CD4-positive, alpha-beta T cell (primary cell): ENCODE measurements at regions not wholly inside any gene's neighbourhood (a gene's known extent, or its start where the extent isn't known, plus 50 kb on each side); places are given as distances from the start of the nearest gene placed in this dataset.
"Not testable (repeated sequence)": the region's sequence is repeated elsewhere in the genome, so short reads cannot be mapped to it uniquely, and the experiment has no call there.

Experiments used
- ATAC-seq: fragments of 200-7000 bp; cut with Tn5 transposase; one replicate; pipeline ENCODE4 v1.10.0; 2022; ENCODE audit warnings: mild to moderate bottlenecking; ENCODE audit not compliant: poor library complexity
- CTCF ChIA-PET: fragments of 350-600 bp; sonication (Branson Sonifier 250); formaldehyde crosslinking; loops from one replicate; lab custom pipeline; 2021; ENCODE audit warnings: antibody characterized with exemption, inconsistent platforms; lab: Charles Lee
- POLR2A ChIA-PET: fragments of 350-600 bp; sonication (Branson Sonifier 250); formaldehyde crosslinking; loops from one replicate; lab custom pipeline; 2021; ENCODE audit warnings: antibody characterized with exemption, inconsistent platforms; lab: Charles Lee
- DNase-seq, 14 experiments: peaks; one replicate each; pipeline ENCODE4 v3.0.0-alpha.2; 2013 to 2020; ENCODE audit warnings: mixed read lengths in 2 of 14
- H3K27ac ChIP-seq, 2 donors: one replicate each; pipeline versions ENCODE4 v1.5.1 to v1.7.0; 2013; ENCODE audit warnings: low read length in 2 of 2, low read depth in 1 of 2, mild to moderate bottlenecking in 1 of 2
- H3K27me3 ChIP-seq, 2 experiments: 1 replicate in 1 of 2; 2 replicates in 1 of 2; pipeline versions ENCODE4 v1.6.1 to v1.7.0; 2013; ENCODE audit warnings: low read length in 2 of 2, control low read depth in 1 of 2, mild to moderate bottlenecking in 1 of 2, moderate library complexity in 1 of 2; ENCODE audit not compliant: insufficient read depth in 2 of 2, control insufficient read depth in 1 of 2
- H3K36me3 ChIP-seq: one replicate; pipeline ENCODE4 v1.6.1; 2013; ENCODE audit warnings: low read length, control low read depth; ENCODE audit not compliant: insufficient read depth
- H3K4me1 ChIP-seq: one replicate; pipeline ENCODE4 v1.6.1; 2013; ENCODE audit warnings: low read length, control low read depth; ENCODE audit not compliant: insufficient read depth
- H3K4me3 ChIP-seq: one replicate; pipeline ENCODE4 v1.5.1; 2013; ENCODE audit warnings: mild to moderate bottlenecking, low read length, moderate library complexity
- H3K9me3 ChIP-seq, 2 experiments: 1 replicate in 1 of 2; 2 replicates in 1 of 2; pipeline versions ENCODE4 v1.6.1 to v1.7.0; 2013; ENCODE audit warnings: low read length in 2 of 2, mild to moderate bottlenecking in 2 of 2, control low read depth in 1 of 2, moderate library complexity in 1 of 2; ENCODE audit not compliant: control insufficient read depth in 1 of 2, insufficient read depth in 1 of 2
- H3K27ac Mint-ChIP-seq: one replicate; pipeline ENCODE4 v1.8.0; 2020; ENCODE audit warnings: mixed read lengths
- H3K27me3 Mint-ChIP-seq: one replicate; pipeline ENCODE4 v1.8.0; 2021; ENCODE audit warnings: mixed read lengths
- H3K36me3 Mint-ChIP-seq: one replicate; pipeline ENCODE4 v1.8.0; 2021; ENCODE audit warnings: low read depth, mixed read lengths
- H3K4me1 Mint-ChIP-seq: one replicate; pipeline ENCODE4 v1.8.0; 2021; ENCODE audit warnings: low read depth, mixed read lengths
- H3K4me3 Mint-ChIP-seq: one replicate; pipeline ENCODE4 v1.8.0; 2020; ENCODE audit warnings: mild to moderate bottlenecking, mixed read lengths
- H3K9me3 Mint-ChIP-seq: one replicate; pipeline ENCODE4 v1.8.0; 2020; ENCODE audit warnings: mixed read lengths
- intact Hi-C, 2 experiments: fragments of 100-400 bp; cut with DNase I in 1 of 2; cut with micrococcal nuclease in 1 of 2; formaldehyde crosslinking; loops; one replicate each; pipeline versions ENCODE4 v1.15.1 to v1.9.0; 2023 to 2025; cut with DNase I, micrococcal nuclease
- TF ChIP-seq, protein P1 (sequence below): fragments of 200-600 bp; IDR thresholded peaks from one replicate; pipeline ENCODE4 v1.8.0; 2022; ENCODE audit warnings: antibody characterized with exemption, mild to moderate bottlenecking

DNA sequence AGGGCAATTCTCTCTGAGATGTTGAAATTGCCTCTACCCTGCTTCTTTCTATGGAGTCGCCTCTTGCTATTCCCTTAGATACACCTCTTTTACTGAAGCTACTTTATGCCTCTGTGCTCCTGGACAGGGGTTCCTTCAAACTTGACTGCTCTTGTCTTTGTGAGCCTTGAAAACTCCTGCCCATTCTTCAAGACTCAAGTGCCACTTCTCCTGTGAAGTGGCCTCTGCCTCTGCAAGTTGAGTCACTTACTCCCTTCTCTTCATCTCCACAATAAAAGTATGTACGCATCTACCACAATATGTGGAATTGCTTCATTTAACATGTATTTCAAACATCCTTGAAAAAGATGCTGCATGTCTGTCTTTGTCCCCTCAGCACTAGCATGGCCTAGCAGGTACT is 66.0 kb upstream of the TPP2 start:
- ChIA-PET CTCF (no interaction called here), POLR2A (no interaction called here)
- Histone ChIP-seq H3K27ac (no peak overlapping the region), H3K4me3 (no peak overlapping the region), H3K9me3 (no peaks in the 10 kb centered on the region), H3K4me1 (no peaks in the 10 kb centered on the region), H3K36me3 (no peaks in the 10 kb centered on the region), H3K27me3 (peaks cover 0 to 4% of the 10 kb centered on the region in 2 experiments)
- peaks cover 13% of the 10 kb centered on the region for H3K27me3 Mint-ChIP-seq
- H3K4me3 Mint-ChIP-seq = no peak overlapping the region
- no peak for DNase-seq
- ATAC-seq = no peak
- no peaks in the 10 kb centered on the region for H3K9me3 Mint-ChIP-seq
- TF ChIP-seq, protein P1, sequence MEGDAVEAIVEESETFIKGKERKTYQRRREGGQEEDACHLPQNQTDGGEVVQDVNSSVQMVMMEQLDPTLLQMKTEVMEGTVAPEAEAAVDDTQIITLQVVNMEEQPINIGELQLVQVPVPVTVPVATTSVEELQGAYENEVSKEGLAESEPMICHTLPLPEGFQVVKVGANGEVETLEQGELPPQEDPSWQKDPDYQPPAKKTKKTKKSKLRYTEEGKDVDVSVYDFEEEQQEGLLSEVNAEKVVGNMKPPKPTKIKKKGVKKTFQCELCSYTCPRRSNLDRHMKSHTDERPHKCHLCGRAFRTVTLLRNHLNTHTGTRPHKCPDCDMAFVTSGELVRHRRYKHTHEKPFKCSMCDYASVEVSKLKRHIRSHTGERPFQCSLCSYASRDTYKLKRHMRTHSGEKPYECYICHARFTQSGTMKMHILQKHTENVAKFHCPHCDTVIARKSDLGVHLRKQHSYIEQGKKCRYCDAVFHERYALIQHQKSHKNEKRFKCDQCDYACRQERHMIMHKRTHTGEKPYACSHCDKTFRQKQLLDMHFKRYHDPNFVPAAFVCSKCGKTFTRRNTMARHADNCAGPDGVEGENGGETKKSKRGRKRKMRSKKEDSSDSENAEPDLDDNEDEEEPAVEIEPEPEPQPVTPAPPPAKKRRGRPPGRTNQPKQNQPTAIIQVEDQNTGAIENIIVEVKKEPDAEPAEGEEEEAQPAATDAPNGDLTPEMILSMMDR = no peak
- H3K27ac Mint-ChIP-seq = no peak overlapping the region
- no peaks in the 10 kb centered on the region for H3K4me1 Mint-ChIP-seq
- no peaks in the 10 kb centered on the region for H3K36me3 Mint-ChIP-seq
- intact Hi-C loops = no loop called here

DNA sequence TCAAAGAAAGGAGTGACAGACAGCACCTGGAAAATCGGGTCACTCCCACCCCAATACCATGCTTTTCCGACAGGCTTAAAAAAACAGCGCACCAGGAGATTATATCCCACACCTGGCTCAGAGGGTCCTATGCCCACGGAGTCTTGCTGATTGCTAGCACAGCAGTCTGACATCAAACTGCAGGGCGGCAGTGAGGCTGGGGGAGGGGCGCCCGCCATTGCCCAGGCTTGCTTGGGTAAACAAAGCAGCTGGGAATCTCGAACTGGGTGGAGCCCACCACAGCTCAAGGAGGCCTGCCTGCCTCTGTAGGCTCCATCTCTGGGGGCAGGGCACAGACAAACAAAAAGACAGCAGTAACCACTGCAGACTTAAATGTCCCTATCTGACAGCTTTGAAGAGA is 74.5 kb upstream of the TPP2 start:
- H3K36me3 ChIP-seq, CTCF ChIA-PET, H3K27ac ChIP-seq, H3K27me3 ChIP-seq, H3K4me3 Mint-ChIP-seq, ATAC-seq, H3K4me1 Mint-ChIP-seq, H3K36me3 Mint-ChIP-seq, H3K9me3 Mint-ChIP-seq, DNase-seq, intact Hi-C loops, H3K9me3 ChIP-seq, H3K27ac Mint-ChIP-seq, H3K4me1 ChIP-seq, H3K4me3 ChIP-seq, POLR2A ChIA-PET: not testable (repeated sequence)
- peaks cover 28% of the 10 kb centered on the region for H3K27me3 Mint-ChIP-seq

DNA sequence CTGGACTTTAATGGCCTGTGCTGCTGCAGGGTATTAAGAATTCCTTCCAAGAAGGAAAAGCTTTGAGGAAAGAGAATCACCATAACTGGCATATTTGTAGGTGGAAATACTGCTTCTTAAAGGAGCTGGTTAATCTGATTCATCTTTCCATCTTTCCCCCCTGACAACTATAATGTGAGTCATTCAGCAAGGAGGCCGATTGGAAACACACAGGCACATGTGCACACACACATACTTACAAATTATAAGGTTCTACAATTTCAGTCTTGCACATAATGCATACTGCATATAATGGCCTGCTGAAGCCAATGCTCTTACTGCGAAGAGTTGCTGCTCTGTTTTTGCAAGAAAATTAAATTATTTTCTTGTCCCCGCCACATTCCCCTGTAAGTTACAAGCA is 78.8 kb upstream of the TPP2 start:
- ChIA-PET POLR2A (no interaction called here), CTCF (no interaction called here)
- Mint-ChIP-seq H3K27me3 (peaks cover 49% of the 10 kb centered on the region), H3K9me3 (no peaks in the 10 kb centered on the region), H3K27ac (no peak overlapping the region), H3K36me3 (no peaks in the 10 kb centered on the region), H3K4me1 (no peaks in the 10 kb centered on the region), H3K4me3 (no peak overlapping the region)
- no peak for ATAC-seq
- intact Hi-C loops = no loop called here
- TF ChIP-seq, protein P1 = no peak
- no peak for DNase-seq
- Histone ChIP-seq H3K27ac (no peak overlapping the region), H3K36me3 (no peaks in the 10 kb centered on the region), H3K27me3 (peaks cover 0 to 7% of the 10 kb centered on the region in 2 experiments), H3K9me3 (no peaks in the 10 kb centered on the region), H3K4me1 (no peaks in the 10 kb centered on the region), H3K4me3 (no peak overlapping the region)

DNA sequence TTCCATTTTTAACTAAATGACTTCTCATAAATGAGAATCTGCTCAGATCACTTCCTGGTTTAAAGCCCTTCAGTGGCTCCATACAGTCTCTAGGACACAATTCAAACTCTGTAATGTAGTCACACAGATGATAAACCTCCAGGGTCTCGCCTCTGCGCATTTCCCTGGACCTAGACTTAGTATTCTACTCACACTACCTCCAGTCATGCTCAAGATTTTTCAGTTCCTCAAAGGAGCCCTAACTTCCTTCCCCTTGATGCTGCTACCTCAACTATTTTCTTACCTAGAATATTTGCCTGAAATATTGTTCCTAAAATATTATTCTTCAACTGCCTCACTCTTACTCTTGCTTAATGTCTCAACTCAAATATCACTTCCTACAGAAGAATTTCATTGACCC is 86.7 kb upstream of the TPP2 start:
- H3K4me3 ChIP-seq = no peak overlapping the region
- Mint-ChIP-seq H3K27ac (no peak overlapping the region), H3K36me3 (no peaks in the 10 kb centered on the region), H3K9me3 (peaks cover 9% of the 10 kb centered on the region), H3K4me1 (no peaks in the 10 kb centered on the region), H3K4me3 (no peak overlapping the region), H3K27me3 (peaks cover 45% of the 10 kb centered on the region)
- intact Hi-C loops = no loop called here
- DNase-seq = no peak
- ChIA-PET CTCF (no interaction called here), POLR2A (no interaction called here)
- peaks cover 0 to 4% of the 10 kb centered on the region in 2 experiments for H3K9me3 ChIP-seq
- H3K36me3 ChIP-seq = no peaks in the 10 kb centered on the region
- H3K4me1 ChIP-seq = no peaks in the 10 kb centered on the region
- no peak for ATAC-seq
- peaks cover 0 to 3% of the 10 kb centered on the region in 2 experiments for H3K27me3 ChIP-seq
- TF ChIP-seq, protein P1 = no peak
- no peak overlapping the region for H3K27ac ChIP-seq
